ENCODE measurements at regions not wholly inside any gene's neighbourhood (a gene's known extent, or its start where the extent isn't known, plus 50 kb on each side); places are given as distances from the start of the nearest gene placed in this dataset.

- TF ChIP-seq POLR2A (IDR thresholded peaks at IDR 0.05; ENCODE audit: low read depth, low read length) (no peak), POLR2AphosphoS5 (IDR thresholded peaks at IDR 0.05; ENCODE audit: low read depth, low read length) (no peak), TAF1 (IDR thresholded peaks at IDR 0.05; ENCODE audit: low read depth, low read length) (no peak), PAX5 (IDR thresholded peaks at IDR 0.05; ENCODE audit: insufficient read depth, low read length, severe bottlenecking) (peak; percentile 83), SPI1 (IDR thresholded peaks at IDR 0.05; ENCODE audit: low read depth, low read length) (no peak), POU2F2 (IDR thresholded peaks at IDR 0.05; ENCODE audit: low read depth, low read length) (peak; percentile 79; the same call in 1 of the 2 replicates)
These were observed 64.4 kb upstream of the TM9SF2 start for GRCh38 chr13:99436686-99437416.

Data from GM12891 (cell line).